Activated naive CD4-positive, alpha-beta T cell treated with anti-CD3 and anti-CD28 coated beads, Interleukin-2, amount 50 U/mL, for 16 hours (primary cell): ENCODE measurements at regions not wholly inside any gene's neighbourhood (a gene's known extent, or its start where the extent isn't known, plus 50 kb on each side); places are given as distances from the start of the nearest gene placed in this dataset.
"Not testable (repeated sequence)": the region's sequence is repeated elsewhere in the genome, so short reads cannot be mapped to it uniquely, and the experiment has no call there.

Experiments
- DNase-seq: peaks from one replicate; pipeline ENCODE4 v3.0.0-alpha.2; 2020

- DNase-seq: no peak
These were observed 289.7 kb downstream of the BAMBI start for GRCh38 chr10:28967031-28967430.

- DNase-seq: no peak
These were observed 292.1 kb downstream of the BAMBI start for GRCh38 chr10:28969413-28969812.

GRCh38 chr10:28970231-28970630 is 292.9 kb downstream of the BAMBI start:
- DNase-seq: no peak

GRCh38 chr10:28971255-28971654 is 293.9 kb downstream of the BAMBI start:
- no peak for DNase-seq

- no peak for DNase-seq
These were observed 294.4 kb downstream of the BAMBI start for GRCh38 chr10:28971764-28972163.

- no peak for DNase-seq
These were observed 296.1 kb downstream of the BAMBI start for GRCh38 chr10:28973309-28973972.

- no peak for DNase-seq
These were observed 298.7 kb downstream of the BAMBI start for GRCh38 chr10:28975891-28976531.

GRCh38 chr10:28977518-28977917 is 300.2 kb downstream of the BAMBI start:
- no peak for DNase-seq

GRCh38 chr10:28980264-28980663 is 302.9 kb downstream of the BAMBI start:
- no peak for DNase-seq

- DNase-seq: no peak
These were observed 303.7 kb downstream of the BAMBI start for GRCh38 chr10:28981007-28981406.

GRCh38 chr10:28982974-28983373 is 305.7 kb downstream of the BAMBI start:
- no peak for DNase-seq

GRCh38 chr10:28983799-28984198 is 305.1 kb upstream of the LYZL1 start:
- DNase-seq: no peak

GRCh38 chr10:28984431-28984830 is 304.4 kb upstream of the LYZL1 start:
- no peak for DNase-seq

- no peak for DNase-seq
These were observed 303.6 kb upstream of the LYZL1 start for GRCh38 chr10:28985137-28985885.

- no peak for DNase-seq
These were observed 302.6 kb upstream of the LYZL1 start for GRCh38 chr10:28986117-28986792.

GRCh38 chr10:28986856-28987255 is 302.0 kb upstream of the LYZL1 start:
- no peak for DNase-seq

GRCh38 chr10:28987555-28988320 is 301.1 kb upstream of the LYZL1 start:
- no peak for DNase-seq

- no peak for DNase-seq
These were observed 299.9 kb upstream of the LYZL1 start for GRCh38 chr10:28988980-28989379.

GRCh38 chr10:28991333-28992270 is 297.3 kb upstream of the LYZL1 start:
- peak; percentile 29 for DNase-seq

- DNase-seq: no peak
These were observed 295.8 kb upstream of the LYZL1 start for GRCh38 chr10:28993056-28993455.

GRCh38 chr10:28993861-28994260 is 295.0 kb upstream of the LYZL1 start:
- DNase-seq: no peak

GRCh38 chr10:28994802-28995201 is 294.1 kb upstream of the LYZL1 start:
- not testable (repeated sequence) for DNase-seq
